ENCODE measurements at regions not wholly inside any gene's neighbourhood (a gene's known extent, or its start where the extent isn't known, plus 50 kb on each side); places are given as distances from the start of the nearest gene placed in this dataset.

GRCh38 chr2:78541451-78542267 lies 483.8 kb upstream of the REG3G start:
- TF ChIP-seq, protein P1, sequence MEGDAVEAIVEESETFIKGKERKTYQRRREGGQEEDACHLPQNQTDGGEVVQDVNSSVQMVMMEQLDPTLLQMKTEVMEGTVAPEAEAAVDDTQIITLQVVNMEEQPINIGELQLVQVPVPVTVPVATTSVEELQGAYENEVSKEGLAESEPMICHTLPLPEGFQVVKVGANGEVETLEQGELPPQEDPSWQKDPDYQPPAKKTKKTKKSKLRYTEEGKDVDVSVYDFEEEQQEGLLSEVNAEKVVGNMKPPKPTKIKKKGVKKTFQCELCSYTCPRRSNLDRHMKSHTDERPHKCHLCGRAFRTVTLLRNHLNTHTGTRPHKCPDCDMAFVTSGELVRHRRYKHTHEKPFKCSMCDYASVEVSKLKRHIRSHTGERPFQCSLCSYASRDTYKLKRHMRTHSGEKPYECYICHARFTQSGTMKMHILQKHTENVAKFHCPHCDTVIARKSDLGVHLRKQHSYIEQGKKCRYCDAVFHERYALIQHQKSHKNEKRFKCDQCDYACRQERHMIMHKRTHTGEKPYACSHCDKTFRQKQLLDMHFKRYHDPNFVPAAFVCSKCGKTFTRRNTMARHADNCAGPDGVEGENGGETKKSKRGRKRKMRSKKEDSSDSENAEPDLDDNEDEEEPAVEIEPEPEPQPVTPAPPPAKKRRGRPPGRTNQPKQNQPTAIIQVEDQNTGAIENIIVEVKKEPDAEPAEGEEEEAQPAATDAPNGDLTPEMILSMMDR (IDR thresholded peaks at IDR 0.05), result no peak
- TF ChIP-seq POLR2A (IDR thresholded peaks at IDR 0.05) (no peak), POLR2AphosphoS5 (IDR thresholded peaks at IDR 0.05; ENCODE audit: insufficient read depth in 1 of 2, low read depth in 1 of 2) (no peak)

Measured in vagina (tissue), 2 donors.